Fibroblast of the aortic adventitia (primary cell): ENCODE measurements at regions not wholly inside any gene's neighbourhood (a gene's known extent, or its start where the extent isn't known, plus 50 kb on each side); places are given as distances from the start of the nearest gene placed in this dataset.

Experiments
- DNase-seq: peaks from one replicate; pipeline ENCODE4 v3.0.0-alpha.2; 2010; ENCODE audit warnings: low read depth
- H3K4me3 ChIP-seq: 2 replicates; pipeline ENCODE4 v1.5.1; 2011; ENCODE audit warnings: low read depth, mild to moderate bottlenecking, control low read depth, low read length, moderate library complexity
- TF ChIP-seq, protein P1 (sequence below): IDR thresholded peaks from 2 replicates; pipeline ENCODE4 v1.5.1; 2011; ENCODE audit warnings: mild to moderate bottlenecking, low read length, control low read depth, inconsistent platforms; ENCODE audit not compliant: insufficient read depth

DNA sequence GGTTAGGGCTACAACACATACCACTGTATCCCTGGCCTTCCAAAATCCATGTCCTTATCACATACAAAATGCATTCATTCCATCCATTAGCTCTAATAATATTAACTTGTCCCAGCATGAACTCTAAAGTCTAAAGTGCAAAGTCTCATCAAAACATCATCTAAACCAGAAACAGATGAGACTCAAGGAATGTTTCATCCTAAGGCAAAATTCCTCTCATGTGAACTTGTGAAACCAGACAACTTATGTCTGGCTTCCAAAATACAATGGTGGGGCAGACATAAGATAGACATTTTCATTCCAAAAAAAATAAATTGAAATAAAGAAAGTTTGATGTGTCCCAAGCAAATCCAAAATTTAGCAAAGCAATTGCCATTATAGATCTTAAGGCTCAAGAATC lies 257.4 kb downstream of the HTR1B start:
- peak; percentile 2 for DNase-seq
- TF ChIP-seq, protein P1, sequence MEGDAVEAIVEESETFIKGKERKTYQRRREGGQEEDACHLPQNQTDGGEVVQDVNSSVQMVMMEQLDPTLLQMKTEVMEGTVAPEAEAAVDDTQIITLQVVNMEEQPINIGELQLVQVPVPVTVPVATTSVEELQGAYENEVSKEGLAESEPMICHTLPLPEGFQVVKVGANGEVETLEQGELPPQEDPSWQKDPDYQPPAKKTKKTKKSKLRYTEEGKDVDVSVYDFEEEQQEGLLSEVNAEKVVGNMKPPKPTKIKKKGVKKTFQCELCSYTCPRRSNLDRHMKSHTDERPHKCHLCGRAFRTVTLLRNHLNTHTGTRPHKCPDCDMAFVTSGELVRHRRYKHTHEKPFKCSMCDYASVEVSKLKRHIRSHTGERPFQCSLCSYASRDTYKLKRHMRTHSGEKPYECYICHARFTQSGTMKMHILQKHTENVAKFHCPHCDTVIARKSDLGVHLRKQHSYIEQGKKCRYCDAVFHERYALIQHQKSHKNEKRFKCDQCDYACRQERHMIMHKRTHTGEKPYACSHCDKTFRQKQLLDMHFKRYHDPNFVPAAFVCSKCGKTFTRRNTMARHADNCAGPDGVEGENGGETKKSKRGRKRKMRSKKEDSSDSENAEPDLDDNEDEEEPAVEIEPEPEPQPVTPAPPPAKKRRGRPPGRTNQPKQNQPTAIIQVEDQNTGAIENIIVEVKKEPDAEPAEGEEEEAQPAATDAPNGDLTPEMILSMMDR, result no peak
- no peak overlapping the region for H3K4me3 ChIP-seq

DNA sequence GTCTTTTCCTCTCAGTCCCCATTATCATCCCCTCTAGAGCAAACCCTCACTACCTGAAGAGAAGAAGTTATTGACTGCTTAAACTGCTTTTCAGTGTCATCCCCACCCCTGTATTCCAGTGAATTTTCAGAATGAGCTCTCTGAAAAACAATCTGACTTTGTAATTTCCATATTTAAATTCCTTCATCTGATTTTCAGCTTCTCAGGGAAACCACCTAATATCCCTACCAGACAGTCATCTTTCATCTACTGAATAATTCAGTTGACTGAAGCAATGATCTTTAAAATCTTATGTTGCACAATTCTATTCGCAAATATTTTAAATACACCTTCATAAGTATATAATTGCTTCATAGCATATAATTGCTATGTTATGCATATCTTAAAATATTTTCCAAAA lies 258.7 kb downstream of the HTR1B start:
- TF ChIP-seq, protein P1, result no peak
- no peak for DNase-seq
- no peak overlapping the region for H3K4me3 ChIP-seq

DNA sequence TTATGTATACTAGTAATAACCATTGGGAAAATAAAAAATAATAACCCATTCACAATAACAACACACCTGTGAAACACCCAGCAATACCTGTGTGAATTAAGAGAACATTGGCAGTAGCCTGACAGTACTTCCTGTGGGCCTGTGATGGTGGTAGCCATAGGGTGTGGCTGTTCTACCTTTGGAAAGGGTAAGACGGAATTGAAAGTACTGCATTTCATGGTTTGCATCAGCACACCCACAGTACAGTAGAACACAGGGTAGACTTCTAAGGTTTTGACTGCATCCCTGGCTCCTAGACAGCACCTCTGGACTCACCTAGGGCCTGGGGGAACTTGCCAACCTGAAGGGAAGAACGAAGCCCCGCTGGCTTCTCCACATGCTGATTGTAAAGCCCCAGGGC lies 279.8 kb downstream of the HTR1B start:
- H3K4me3 ChIP-seq, result no peak overlapping the region

DNA sequence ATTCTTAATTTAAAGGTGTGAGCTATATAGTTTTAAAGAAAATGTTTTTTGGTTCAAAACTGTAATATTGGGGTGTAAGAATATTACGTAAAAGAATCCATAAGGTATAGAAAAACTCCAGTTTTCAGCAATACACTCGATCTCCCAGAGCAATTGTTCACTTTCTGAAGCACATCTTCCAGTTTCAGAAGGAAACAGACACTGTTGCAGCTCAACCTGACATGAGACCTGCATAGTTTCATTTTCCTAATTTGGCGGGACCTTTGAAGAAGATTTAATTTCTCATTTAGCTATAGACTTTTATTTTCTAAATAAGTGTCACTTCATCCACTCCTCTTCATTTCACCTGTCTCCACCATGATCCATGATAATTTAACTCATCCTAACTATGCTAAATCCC lies 281.5 kb downstream of the HTR1B start:
- TF ChIP-seq, protein P1, result no peak
- no peak overlapping the region for H3K4me3 ChIP-seq
- no peak for DNase-seq

More for the DNA sequence above, 279.8 kb downstream of the HTR1B start:
- DNase-seq, result no peak
- TF ChIP-seq, protein P1, result no peak

DNA sequence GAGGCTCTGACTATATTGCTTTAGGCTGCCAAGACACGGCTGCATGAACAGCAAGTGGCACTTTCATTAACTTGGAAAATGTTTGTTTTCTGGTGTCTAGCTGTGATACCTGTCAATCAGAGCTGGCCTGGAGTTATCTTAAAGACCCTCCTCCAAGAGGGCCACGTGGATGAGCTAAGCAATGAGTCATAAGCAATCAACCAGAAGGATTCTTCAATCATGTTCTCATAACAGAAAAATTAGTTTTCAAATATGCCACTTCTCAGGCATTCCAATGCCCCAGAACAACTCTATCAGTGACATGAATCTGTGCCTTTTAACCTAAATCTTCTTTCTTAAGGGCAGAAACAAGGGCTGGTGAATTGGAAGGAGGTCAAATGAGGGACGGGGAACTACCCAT lies 283.0 kb downstream of the HTR1B start:
- TF ChIP-seq, protein P1, result no peak
- no peak overlapping the region for H3K4me3 ChIP-seq
- DNase-seq, result no peak

DNA sequence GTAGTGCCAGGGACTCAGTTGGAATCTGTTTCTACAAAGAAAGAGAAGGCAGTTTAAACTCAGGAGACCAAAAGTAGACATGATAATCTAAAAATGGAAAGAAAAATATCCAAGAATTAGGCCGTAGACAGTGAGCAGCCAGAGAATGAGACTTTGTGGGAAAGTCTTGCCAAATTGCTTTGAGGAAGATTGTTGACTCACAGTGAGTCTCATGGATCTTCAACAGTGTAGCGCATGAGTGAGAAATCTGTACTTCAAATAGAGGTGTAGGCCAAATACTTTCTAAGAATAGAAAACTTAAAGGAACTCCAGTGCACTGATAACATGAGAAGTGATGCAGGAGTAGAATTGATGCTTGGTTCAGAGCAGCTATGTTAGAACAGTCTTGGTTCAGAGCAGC lies 284.5 kb downstream of the HTR1B start:
- TF ChIP-seq, protein P1, result no peak
- H3K4me3 ChIP-seq, result no peak overlapping the region
- peak; percentile 68 for DNase-seq

DNA sequence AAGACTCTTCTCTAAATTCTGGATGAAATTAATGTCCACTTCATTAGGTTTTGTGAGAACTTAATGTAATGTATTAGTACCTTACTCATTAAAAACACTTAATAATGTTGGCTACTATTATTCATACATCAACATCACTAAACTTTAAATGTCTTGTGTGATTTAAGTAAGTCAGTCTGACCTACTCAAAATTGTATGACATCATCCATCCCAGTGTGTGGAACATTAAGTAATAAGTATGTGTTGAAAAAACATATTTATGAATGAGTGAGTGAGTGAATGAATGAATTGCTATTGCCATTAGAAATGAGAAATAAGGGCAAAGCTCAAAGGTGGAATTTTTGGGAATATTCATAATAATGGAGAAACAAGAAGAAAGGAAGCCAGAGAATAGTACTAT lies 285.8 kb downstream of the HTR1B start:
- no peak for DNase-seq
- H3K4me3 ChIP-seq, result no peak overlapping the region
- TF ChIP-seq, protein P1, result no peak
